ENCODE measurements at regions not wholly inside any gene's neighbourhood (a gene's known extent, or its start where the extent isn't known, plus 50 kb on each side); places are given as distances from the start of the nearest gene placed in this dataset.

GRCh38 chr11:38246451-38246850 is 1648.4 kb upstream of the RAG2 start:
- DNase-seq = no peak

GRCh38 chr11:38226684-38227083 is 1628.6 kb upstream of the RAG2 start:
- no peak for DNase-seq

GRCh38 chr11:38221295-38221694 is 1623.3 kb upstream of the RAG2 start:
- no peak for DNase-seq

GRCh38 chr11:38219636-38220035 is 1621.6 kb upstream of the RAG2 start:
- DNase-seq = no peak

- DNase-seq = no peak
Measured at GRCh38 chr11:38208951-38209350, 1610.9 kb upstream of the RAG2 start.

- DNase-seq = no peak
Measured at GRCh38 chr11:38206663-38207062, 1608.6 kb upstream of the RAG2 start.

GRCh38 chr11:38191101-38191500 is 1593.1 kb upstream of the RAG2 start:
- no peak for DNase-seq

GRCh38 chr11:38182126-38182866 is 1584.3 kb upstream of the RAG2 start:
- peak; percentile 1 for DNase-seq

- DNase-seq = no peak
Measured at GRCh38 chr11:38176686-38177322, 1578.8 kb upstream of the RAG2 start.

GRCh38 chr11:38173676-38174075 is 1575.6 kb upstream of the RAG2 start:
- DNase-seq = no peak

GRCh38 chr11:38169286-38169685 is 1571.2 kb upstream of the RAG2 start:
- DNase-seq = no peak

GRCh38 chr11:38163526-38163925 is 1565.5 kb upstream of the RAG2 start:
- DNase-seq = no peak

GRCh38 chr11:38160433-38160832 is 1562.4 kb upstream of the RAG2 start:
- DNase-seq = no peak

- no peak for DNase-seq
Measured at GRCh38 chr11:38159038-38159437, 1561.0 kb upstream of the RAG2 start.

- no peak for DNase-seq
Measured at GRCh38 chr11:38156495-38157146, 1558.6 kb upstream of the RAG2 start.

- DNase-seq = no peak
Measured at GRCh38 chr11:38155856-38156255, 1557.8 kb upstream of the RAG2 start.

- no peak for DNase-seq
Measured at GRCh38 chr11:38153985-38154384, 1555.9 kb upstream of the RAG2 start.

GRCh38 chr11:38143852-38144251 is 1545.8 kb upstream of the RAG2 start:
- DNase-seq = no peak

- no peak for DNase-seq
Measured at GRCh38 chr11:38138972-38139371, 1540.9 kb upstream of the RAG2 start.

- DNase-seq = no peak
Measured at GRCh38 chr11:38136887-38137286, 1538.9 kb upstream of the RAG2 start.

- DNase-seq = no peak
Measured at GRCh38 chr11:38131535-38131934, 1533.5 kb upstream of the RAG2 start.

GRCh38 chr11:38130976-38131375 is 1532.9 kb upstream of the RAG2 start:
- DNase-seq = no peak

- no peak for DNase-seq
Measured at GRCh38 chr11:38130514-38130913, 1532.5 kb upstream of the RAG2 start.

GRCh38 chr11:38123673-38124072 is 1525.6 kb upstream of the RAG2 start:
- no peak for DNase-seq
